ENCODE measurements at regions not wholly inside any gene's neighbourhood (a gene's known extent, or its start where the extent isn't known, plus 50 kb on each side); places are given as distances from the start of the nearest gene placed in this dataset.

GRCh38 chrX:97846228-97846627 lies 962.5 kb downstream of the RPA4 start:
- Histone ChIP-seq H3K9me3 (no peaks in the 10 kb centered on the region), H3K4me3 (replicated peaks in 1 of 3) (no peak overlapping the region), H3K36me3 (no peaks in the 10 kb centered on the region), H3K27me3 (no peaks in the 10 kb centered on the region), H3K4me1 (no peaks in the 10 kb centered on the region), H3K27ac (no peak overlapping the region)
- intact Hi-C loops (cut with DNase I), result no loop called here
- no peak for DNase-seq
- WGBS, 2 donors, result 93 to 96% methylated on average over 9 to 12 of the region's 12 CpGs
- TF ChIP-seq POLR2A (IDR thresholded peaks at IDR 0.05), result no peak
- TF ChIP-seq CTCF (IDR thresholded peaks at IDR 0.05), result no peak

- Histone ChIP-seq H3K36me3 (no peaks in the 10 kb centered on the region), H3K9me3 (no peaks in the 10 kb centered on the region), H3K27ac (no peak overlapping the region), H3K4me1 (no peaks in the 10 kb centered on the region), H3K27me3 (no peaks in the 10 kb centered on the region), H3K4me3 (replicated peaks in 1 of 3) (no peak overlapping the region)
- WGBS, 2 donors, result 96 to 98% methylated on average over 24 to 25 of the region's 25 CpGs
- TF ChIP-seq POLR2A (IDR thresholded peaks at IDR 0.05) (no peak), CTCF (IDR thresholded peaks at IDR 0.05) (no peak)
- DNase-seq, result no peak
- intact Hi-C loops (cut with DNase I), result no loop called here
Observed at GRCh38 chrX:97846718-97847237, 963.1 kb downstream of the RPA4 start.

DNA sequence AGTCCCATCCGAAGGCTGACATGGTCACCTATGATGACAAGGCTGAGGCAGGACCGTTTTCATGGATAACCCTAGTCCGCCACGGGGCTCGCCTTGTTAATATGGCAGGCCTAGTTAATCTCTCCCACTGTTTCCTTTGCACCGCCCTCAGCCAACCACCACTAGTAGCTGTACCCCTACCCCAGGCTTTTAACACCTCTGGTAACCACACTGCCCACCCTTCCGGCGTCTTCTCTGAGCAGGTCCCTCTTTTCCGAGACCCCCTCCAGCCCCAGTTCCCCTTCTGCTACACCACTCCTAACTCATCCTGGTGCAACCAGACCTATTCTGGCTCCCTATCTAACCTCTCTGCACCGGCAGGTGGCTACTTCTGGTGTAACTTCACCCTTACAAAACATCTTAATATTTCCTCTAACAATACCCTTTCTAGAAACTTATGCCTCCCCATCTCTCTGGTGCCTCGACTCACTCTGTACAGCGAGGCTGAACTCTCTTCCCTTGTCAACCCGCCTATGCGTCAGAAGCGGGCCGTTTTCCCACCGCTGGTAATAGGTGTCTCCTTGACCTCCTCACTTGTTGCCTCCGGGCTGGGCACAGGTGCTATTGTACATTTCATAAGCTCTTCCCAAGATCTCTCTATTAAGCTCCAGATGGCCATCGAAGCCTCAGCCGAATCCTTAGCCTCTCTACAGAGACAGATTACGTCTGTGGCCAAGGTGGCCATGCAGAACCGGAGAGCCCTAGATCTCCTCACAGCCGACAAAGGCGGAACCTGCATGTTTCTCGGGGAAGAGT lies 964.4 kb downstream of the RPA4 start:
- no peak overlapping the region for H3K4me3 ChIP-seq (replicated peaks in 1 of 3)
- no peak for DNase-seq
- H3K4me1 ChIP-seq, result no peaks in the 10 kb centered on the region
- no peaks in the 10 kb centered on the region for H3K9me3 ChIP-seq
- no peak overlapping the region for H3K27ac ChIP-seq
- no peaks in the 10 kb centered on the region for H3K27me3 ChIP-seq
- no peak for TF ChIP-seq POLR2A (IDR thresholded peaks at IDR 0.05)
- no peak for TF ChIP-seq CTCF (IDR thresholded peaks at IDR 0.05)
- intact Hi-C loops (cut with DNase I), result no loop called here
- H3K36me3 ChIP-seq, result no peaks in the 10 kb centered on the region
- 92 to 99% methylated on average over 20 to 25 of the region's 25 CpGs for WGBS, 2 donors

DNA sequence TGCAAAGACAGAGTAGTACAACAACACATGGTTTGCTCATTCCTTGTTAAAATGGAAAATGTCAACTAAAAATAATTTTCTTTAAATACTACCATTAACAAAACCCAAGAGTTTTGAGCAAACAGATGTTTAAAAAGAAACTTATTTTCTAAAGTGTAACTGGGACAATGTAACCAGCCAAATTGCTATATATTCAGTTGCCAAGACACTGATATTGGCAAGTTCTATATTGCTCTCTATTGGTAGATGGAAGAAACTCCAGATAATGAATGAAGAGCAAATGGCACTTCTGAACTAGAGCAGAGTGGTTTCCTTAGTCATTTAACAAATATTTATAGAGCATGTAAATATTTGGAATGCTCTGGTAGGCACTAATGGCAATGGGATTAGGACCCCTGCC lies 966.2 kb downstream of the RPA4 start:
- TF ChIP-seq CTCF (IDR thresholded peaks at IDR 0.05), result no peak
- no peak for TF ChIP-seq POLR2A (IDR thresholded peaks at IDR 0.05)
- intact Hi-C loops (cut with DNase I), result no loop called here
- Histone ChIP-seq H3K4me1 (no peaks in the 10 kb centered on the region), H3K9me3 (no peaks in the 10 kb centered on the region), H3K27ac (no peak overlapping the region), H3K4me3 (replicated peaks in 1 of 3) (no peak overlapping the region), H3K36me3 (no peaks in the 10 kb centered on the region), H3K27me3 (no peaks in the 10 kb centered on the region)
- no peak for DNase-seq

- H3K27me3 ChIP-seq, result no peaks in the 10 kb centered on the region
- DNase-seq, result no peak
- no peaks in the 10 kb centered on the region for H3K9me3 ChIP-seq
- H3K27ac ChIP-seq, result no peak overlapping the region
- TF ChIP-seq CTCF (IDR thresholded peaks at IDR 0.05) (no peak), POLR2A (IDR thresholded peaks at IDR 0.05) (no peak)
- intact Hi-C loops (cut with DNase I), result no loop called here
- H3K4me3 ChIP-seq (replicated peaks in 1 of 3), result no peak overlapping the region
- 53 to 59% methylated on average over 1 of the region's 1 CpG for WGBS, 2 donors
- no peaks in the 10 kb centered on the region for H3K4me1 ChIP-seq
- H3K36me3 ChIP-seq, result no peaks in the 10 kb centered on the region
Observed at GRCh38 chrX:97850911-97851310, 967.2 kb downstream of the RPA4 start.
